Right kidney (tissue), 1 donor: ENCODE measurements at regions not wholly inside any gene's neighbourhood (a gene's known extent, or its start where the extent isn't known, plus 50 kb on each side); places are given as distances from the start of the nearest gene placed in this dataset.
A peak's percentile ranks its signal among the peaks of the same experiment; 100 is the strongest.
"Not testable (repeated sequence)": the region's sequence is repeated elsewhere in the genome, so short reads cannot be mapped to it uniquely, and the experiment has no call there.

Source experiments
- DNase-seq: peaks from one replicate; pipeline ENCODE4 v3.0.0-alpha.2; 2016

GRCh38 chr10:50999163-50999562 lies 75.1 kb upstream of the PRKG1 start:
- no peak for DNase-seq

GRCh38 chr10:51000164-51000563 lies 74.1 kb upstream of the PRKG1 start:
- DNase-seq = no peak

- DNase-seq = no peak
Observed at GRCh38 chr10:51000976-51001375, 73.3 kb upstream of the PRKG1 start.

GRCh38 chr10:51001587-51001986 lies 72.7 kb upstream of the PRKG1 start:
- DNase-seq = peak; percentile 27

- DNase-seq = no peak
Observed at GRCh38 chr10:51002469-51002868, 71.8 kb upstream of the PRKG1 start.

- DNase-seq = no peak
Observed at GRCh38 chr10:51004776-51005175, 69.5 kb upstream of the PRKG1 start.

- DNase-seq = no peak
Observed at GRCh38 chr10:51005551-51005950, 68.7 kb upstream of the PRKG1 start.

GRCh38 chr10:51006686-51007085 lies 67.6 kb upstream of the PRKG1 start:
- DNase-seq = no peak

GRCh38 chr10:51007781-51008180 lies 66.5 kb upstream of the PRKG1 start:
- DNase-seq = no peak

GRCh38 chr10:51008346-51008745 lies 65.9 kb upstream of the PRKG1 start:
- DNase-seq = no peak

GRCh38 chr10:51010977-51011376 lies 63.3 kb upstream of the PRKG1 start:
- DNase-seq = no peak

GRCh38 chr10:51012073-51012472 lies 62.2 kb upstream of the PRKG1 start:
- no peak for DNase-seq

- DNase-seq = no peak
Observed at GRCh38 chr10:51014680-51015389, 59.5 kb upstream of the PRKG1 start.

- DNase-seq = not testable (repeated sequence)
Observed at GRCh38 chr10:51015390-51015754, 58.9 kb upstream of the PRKG1 start.

GRCh38 chr10:51020200-51020599 lies 54.1 kb upstream of the PRKG1 start:
- DNase-seq = no peak

GRCh38 chr10:51022933-51023585 lies 51.2 kb upstream of the PRKG1 start:
- DNase-seq = no peak

GRCh38 chr10:51023636-51024035 lies 50.7 kb upstream of the PRKG1 start:
- no peak for DNase-seq
